HG03457 (cell line): ENCODE measurements at regions not wholly inside any gene's neighbourhood (a gene's known extent, or its start where the extent isn't known, plus 50 kb on each side); places are given as distances from the start of the nearest gene placed in this dataset.
A peak's percentile ranks its signal among the peaks of the same experiment; 100 is the strongest.
"Not testable (repeated sequence)": the region's sequence is repeated elsewhere in the genome, so short reads cannot be mapped to it uniquely, and the experiment has no call there.

Experiments used
- ATAC-seq: cut with Tn5 transposase; IDR thresholded peaks from one replicate; pipeline ENCODE4 v1.9.1; 2021; ENCODE audit warnings: moderate number of reproducible peaks; ENCODE audit not compliant: unreplicated experiment

DNA sequence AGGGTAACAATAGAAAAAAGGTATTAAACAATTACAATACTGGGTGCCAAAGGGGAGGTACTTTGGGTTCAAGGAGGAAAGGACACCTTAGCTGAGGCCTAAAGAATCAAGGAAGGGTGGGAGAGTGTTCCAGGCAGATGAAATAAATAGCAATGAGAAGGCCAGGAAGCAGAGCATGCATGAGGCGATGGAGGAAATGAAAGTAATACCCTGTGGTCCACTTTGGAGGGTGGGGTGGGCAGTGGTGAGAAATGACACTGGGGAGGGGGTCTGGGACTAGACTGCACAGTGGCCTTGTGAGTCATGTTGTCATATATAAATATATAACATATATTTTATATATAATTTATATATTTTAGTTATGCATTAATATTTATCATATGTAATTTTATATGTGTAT is 55.9 kb downstream of the BHLHE40 start:
- ATAC-seq: no peak

GRCh38 chr3:5035692-5036391 is 56.6 kb downstream of the BHLHE40 start:
- ATAC-seq: no peak

DNA sequence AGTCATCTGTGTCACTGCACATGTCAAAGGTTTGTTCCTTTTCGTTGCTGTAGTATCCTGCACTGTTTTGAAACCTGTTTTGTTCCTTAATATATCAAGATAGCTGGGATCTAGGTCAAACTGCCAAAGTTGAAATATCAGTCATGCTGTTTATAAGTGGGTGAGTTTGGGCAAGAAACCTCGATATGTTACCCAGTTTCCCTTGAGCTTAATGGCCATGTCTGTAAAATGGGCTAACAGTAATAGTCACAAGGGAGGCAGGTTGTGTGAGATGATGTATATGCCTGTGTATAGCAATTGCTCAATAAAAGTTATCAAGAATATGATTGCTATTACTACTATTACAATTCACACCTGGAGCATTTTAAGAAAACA is 57.1 kb downstream of the BHLHE40 start:
- no peak for ATAC-seq

DNA sequence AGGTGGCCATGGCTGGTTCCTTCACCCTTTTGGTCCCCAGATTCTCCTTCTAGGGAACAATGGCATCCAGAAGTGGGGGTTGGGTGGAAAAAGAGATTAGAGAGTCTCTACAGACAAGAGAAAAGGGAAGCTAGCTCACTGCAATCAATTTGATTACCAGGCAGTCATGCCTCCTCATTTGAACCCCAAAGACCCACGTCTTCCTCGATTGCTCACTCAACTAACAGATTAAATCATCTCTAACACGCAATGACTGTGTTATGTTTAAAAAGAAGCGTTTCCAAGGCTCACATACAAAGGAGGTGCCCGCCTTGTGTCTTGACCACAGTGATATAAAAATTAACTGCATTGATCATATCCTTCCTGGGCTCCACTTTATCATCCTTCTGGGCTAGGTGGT is 57.6 kb downstream of the BHLHE40 start:
- no peak for ATAC-seq

DNA sequence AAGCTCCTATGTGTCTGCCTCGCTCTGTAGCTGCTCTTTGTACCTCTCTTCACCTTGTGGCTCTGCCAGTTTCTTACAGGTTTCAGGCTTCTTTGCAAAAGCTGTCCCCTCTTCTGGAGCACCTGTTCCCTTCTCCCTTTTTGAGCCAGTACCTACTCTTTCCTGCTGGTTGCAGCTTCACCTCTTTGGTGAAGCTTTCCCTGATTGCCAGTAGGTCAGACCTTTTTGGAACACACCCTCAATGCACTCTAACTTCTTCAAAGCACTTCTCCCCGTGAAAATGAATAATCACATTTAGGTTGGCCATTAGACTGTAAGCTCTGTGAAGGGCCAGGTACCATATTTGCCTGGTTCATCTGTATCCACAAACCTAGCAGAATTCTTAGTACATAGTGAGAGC is 60.3 kb downstream of the BHLHE40 start:
- no peak for ATAC-seq

- no peak for ATAC-seq
Observed at GRCh38 chr3:5041315-5041714, 62.1 kb downstream of the BHLHE40 start.

GRCh38 chr3:5045961-5046360 is 66.7 kb downstream of the BHLHE40 start:
- no peak for ATAC-seq

DNA sequence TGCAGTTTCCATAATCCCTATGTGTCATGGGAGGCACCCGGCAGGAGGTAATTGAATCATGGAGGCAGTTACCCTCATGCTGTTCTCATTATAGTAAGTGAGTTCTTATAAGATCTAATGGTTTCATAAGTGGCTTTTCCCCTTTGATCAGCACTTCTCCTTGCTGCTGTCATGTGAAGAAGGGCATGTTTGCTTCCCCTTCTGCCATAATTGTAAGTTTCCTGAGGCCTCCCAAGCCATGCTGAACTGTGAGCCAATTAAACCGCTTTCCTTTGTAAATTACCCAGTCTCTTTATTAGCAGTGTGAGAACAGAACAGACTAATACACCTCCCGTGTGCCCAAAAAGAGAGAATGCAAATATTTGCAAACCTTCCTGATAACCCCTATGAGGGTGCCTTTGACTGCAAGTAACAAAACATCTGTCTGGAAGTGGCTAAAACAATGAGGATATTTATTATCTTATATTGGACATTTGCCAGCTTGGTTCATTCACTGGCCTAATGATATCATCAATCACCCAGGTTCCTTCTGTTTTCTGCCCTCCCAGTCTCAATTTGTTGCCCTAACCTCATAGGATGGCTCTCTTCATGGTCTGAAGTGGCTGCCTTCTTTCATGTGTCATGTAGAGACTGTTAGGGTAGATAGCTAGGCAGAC is 68.7 kb downstream of the BHLHE40 start:
- no peak for ATAC-seq

DNA sequence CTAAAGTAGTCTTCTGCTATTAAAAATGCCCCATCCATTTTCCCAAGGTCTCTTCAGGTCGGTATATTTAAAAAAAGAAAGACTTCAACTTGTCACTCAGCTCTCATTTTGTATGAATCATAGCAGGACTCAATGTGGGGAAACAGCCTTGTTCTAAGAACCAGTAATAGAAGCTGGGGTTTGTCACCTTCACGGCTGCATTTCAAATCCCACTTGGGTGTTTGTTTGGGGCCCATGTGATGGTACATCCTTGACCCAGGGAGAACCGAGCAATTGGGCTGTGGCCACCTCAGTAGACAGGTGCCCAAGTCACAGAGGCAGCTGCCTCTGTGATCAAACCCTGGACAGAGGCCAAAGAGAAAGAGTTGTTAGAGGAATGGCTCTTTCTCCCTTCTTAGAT is 70.3 kb upstream of the ARL8B start:
- ATAC-seq: peak; percentile 47

DNA sequence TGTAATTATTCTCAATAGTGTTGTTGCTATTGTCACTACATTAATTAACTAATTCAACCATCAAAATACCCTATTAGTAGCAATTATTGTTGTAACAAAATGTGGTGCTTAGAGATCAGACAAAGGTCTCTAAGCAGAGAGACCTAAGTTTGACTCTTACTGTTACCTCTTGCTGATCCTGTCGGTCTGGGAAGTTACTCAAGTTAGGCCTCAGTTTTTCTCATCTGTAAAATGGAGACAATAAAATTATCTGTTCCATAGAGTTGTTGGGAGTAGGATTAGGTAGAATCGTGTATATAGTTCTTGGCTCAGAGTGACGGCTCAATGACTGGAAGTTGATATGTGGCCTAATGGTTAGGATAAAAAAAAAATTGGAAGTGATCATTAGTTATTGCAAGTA is 69.8 kb upstream of the ARL8B start:
- no peak for ATAC-seq

- ATAC-seq: no peak
Observed at GRCh38 chr3:5053021-5053831, 68.9 kb upstream of the ARL8B start.

- ATAC-seq: no peak
Observed at GRCh38 chr3:5054098-5054497, 68.0 kb upstream of the ARL8B start.

DNA sequence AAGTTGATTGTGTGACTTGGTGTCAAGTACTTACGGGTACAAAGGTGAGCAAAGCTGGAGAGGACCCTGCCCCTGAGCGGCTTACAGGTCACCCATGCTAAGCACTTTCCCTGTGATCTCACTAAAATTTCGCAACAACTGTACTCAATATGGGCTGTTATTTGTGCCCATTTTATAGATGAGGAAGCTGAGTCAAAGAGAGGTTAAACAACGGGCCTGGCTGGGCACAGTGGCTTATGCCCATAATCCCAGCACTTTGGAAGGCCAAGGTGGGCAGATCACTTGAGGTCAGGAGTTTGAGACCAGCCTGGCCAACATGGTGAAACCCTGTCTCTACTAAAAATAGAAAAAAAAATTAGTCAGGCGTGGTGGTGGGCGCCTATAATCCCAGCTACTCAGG is 67.5 kb upstream of the ARL8B start:
- not testable (repeated sequence) for ATAC-seq

- ATAC-seq: no peak
Observed at GRCh38 chr3:5055357-5056110, 66.6 kb upstream of the ARL8B start.

DNA sequence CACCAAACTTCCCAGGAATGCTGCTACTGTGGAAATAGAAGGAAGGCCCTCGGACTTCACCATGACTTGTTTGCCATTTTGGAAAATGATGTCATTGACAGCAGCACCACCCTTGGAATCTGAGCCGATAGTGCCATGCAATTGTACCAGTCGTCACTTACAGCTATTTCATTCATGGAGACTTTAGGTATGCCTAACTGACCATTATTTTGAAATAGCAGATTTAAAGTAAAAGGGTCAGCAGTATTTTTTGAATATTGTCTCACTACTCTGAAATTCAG is 66.0 kb upstream of the ARL8B start:
- ATAC-seq: no peak

GRCh38 chr3:5057272-5057671 is 64.8 kb upstream of the ARL8B start:
- no peak for ATAC-seq

DNA sequence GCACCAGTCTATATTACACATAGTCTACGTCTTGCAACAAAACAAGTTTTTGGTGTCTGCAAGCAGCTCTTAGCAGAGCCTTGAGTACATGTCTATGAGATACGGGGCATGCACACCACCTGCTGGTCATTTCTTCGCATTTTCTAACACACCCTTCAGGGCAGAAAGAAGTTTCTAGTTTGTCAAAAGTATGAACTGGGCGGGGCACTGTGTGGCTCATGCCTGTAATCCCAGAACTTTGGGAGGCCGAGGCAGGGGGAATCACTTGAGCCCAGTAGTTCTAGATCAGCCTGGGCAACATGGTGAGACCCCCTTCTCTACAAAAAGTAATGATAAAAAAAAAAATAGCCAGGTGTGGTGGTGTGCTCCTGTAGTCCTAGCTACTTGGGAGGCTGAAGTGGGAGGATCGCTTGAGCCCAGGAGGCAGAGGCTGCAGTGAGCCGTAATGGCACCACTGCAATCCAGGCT is 64.2 kb upstream of the ARL8B start:
- peak; percentile 78 for ATAC-seq

- ATAC-seq: no peak
Observed at GRCh38 chr3:5058471-5058951, 63.6 kb upstream of the ARL8B start.

DNA sequence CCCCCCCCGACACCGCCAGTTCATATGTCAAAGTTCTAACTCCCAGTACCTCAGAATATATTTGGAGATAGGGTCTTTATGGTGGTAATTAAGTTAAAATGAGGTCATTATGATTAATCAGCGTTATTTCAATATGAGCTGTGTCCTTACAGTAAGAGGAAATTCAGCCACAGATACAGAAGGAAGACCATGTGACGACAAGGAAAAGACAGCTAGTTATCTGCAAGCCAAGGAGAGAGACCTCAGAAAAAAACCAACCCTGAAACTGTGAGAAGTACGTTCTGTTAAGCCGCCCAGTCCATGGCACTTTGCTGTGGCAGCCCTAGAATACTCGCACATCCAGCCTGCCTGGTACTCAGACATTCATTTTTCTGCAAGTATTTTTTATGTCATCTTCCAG is 62.3 kb upstream of the ARL8B start:
- ATAC-seq: no peak

GRCh38 chr3:5061218-5061569 is 60.9 kb upstream of the ARL8B start:
- no peak for ATAC-seq

- no peak for ATAC-seq
Observed at GRCh38 chr3:5063724-5064123, 58.4 kb upstream of the ARL8B start.
